ENCODE measurements at regions not wholly inside any gene's neighbourhood (a gene's known extent, or its start where the extent isn't known, plus 50 kb on each side); places are given as distances from the start of the nearest gene placed in this dataset.

DNA sequence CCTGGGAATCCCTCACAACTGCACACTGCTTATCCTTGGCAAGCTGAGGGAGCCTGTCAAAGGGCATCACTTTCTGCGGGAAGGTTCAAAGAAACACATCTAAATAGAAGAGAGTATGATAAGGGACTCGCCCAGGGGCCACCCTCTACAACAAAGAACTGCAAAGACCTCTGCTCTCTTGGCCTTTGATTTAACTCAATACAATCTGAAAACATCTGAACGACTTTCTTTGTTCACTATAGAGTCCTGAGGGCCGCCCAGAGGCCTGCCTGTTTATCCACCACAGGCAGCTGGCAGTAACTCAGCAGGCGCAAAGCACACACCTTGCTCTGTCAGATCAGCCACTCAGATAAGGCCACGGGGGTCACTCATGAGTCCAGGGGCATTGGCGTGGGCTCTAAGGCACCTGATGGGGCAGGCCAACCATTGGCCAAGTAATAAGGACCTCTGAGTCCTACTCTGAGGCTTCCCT is 139.3 kb downstream of the UNC5CL start:
- TF ChIP-seq, protein P1, sequence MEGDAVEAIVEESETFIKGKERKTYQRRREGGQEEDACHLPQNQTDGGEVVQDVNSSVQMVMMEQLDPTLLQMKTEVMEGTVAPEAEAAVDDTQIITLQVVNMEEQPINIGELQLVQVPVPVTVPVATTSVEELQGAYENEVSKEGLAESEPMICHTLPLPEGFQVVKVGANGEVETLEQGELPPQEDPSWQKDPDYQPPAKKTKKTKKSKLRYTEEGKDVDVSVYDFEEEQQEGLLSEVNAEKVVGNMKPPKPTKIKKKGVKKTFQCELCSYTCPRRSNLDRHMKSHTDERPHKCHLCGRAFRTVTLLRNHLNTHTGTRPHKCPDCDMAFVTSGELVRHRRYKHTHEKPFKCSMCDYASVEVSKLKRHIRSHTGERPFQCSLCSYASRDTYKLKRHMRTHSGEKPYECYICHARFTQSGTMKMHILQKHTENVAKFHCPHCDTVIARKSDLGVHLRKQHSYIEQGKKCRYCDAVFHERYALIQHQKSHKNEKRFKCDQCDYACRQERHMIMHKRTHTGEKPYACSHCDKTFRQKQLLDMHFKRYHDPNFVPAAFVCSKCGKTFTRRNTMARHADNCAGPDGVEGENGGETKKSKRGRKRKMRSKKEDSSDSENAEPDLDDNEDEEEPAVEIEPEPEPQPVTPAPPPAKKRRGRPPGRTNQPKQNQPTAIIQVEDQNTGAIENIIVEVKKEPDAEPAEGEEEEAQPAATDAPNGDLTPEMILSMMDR (IDR thresholded peaks at IDR 0.05; ENCODE audit: insufficient read depth, low read length, poor library complexity, severe bottlenecking): no peak
- no peak for TF ChIP-seq EZH2phosphoT487 (conservative IDR thresholded peaks at IDR 0.05; ENCODE audit: low read length)
